HepG2 (cell line): ENCODE measurements at regions not wholly inside any gene's neighbourhood (a gene's known extent, or its start where the extent isn't known, plus 50 kb on each side); places are given as distances from the start of the nearest gene placed in this dataset.

Experiments used
- ATAC-seq: fragments of 200-7000 bp; cut with Tn5 transposase; 3 replicates; pipeline ENCODE4 v1.9.1; 2020; ENCODE audit warnings: mild to moderate bottlenecking, moderate library complexity
- BruUV-seq: library from RNA; stranded (reverse); fragments of 400-500 nt; replicated peaks from 2 replicates; lab custom pipeline; 2021; lab: Mats Ljungman, UMichigan
- CTCF ChIA-PET: fragments of 300-600 bp; formaldehyde crosslinking; extraction: SDS; loops from one replicate; lab custom pipeline; 2021; ENCODE audit warnings: low total read pairs, inconsistent platforms, low intra/inter-chr PET ratio; lab: Yijun Ruan, JAX
- POLR2A ChIA-PET: fragments of 350-600 bp; sonication (Branson Sonifier 250); formaldehyde crosslinking; loops from one replicate; lab custom pipeline; 2020; ENCODE audit warnings: antibody characterized with exemption, inconsistent platforms; lab: Yijun Ruan, JAX
- DNase-seq: peaks from one replicate; pipeline ENCODE4 v3.0.0-alpha.2; 2015; ENCODE audit warnings: low spot score
- FAIRE-seq: peaks from 3 replicates; lab custom pipeline; 2011; peaks lifted over from hg19 to GRCh38; lab: Jason Lieb, UNC
- H2AFZ ChIP-seq: one replicate; pipeline ENCODE4 v1.6.1; 2011; ENCODE audit warnings: low read length, inconsistent platforms
- H3K27ac ChIP-seq: fragments of 300-600 bp; 3 replicates; pipeline ENCODE4 v1.8.0; 2011; ENCODE audit warnings: mixed run types, mild to moderate bottlenecking, mixed read lengths, low read length, inconsistent platforms; ENCODE audit not compliant: insufficient read depth; ENCODE audit errors: extremely low read length
- H3K27me3 ChIP-seq, 2 experiments: fragments of 200-600 bp in 1 of 2; 2 replicates in 1 of 2; 3 replicates in 1 of 2; pipeline versions ENCODE4 v1.6.0 to v1.8.0; 2011; ENCODE audit warnings: low read length in 2 of 2, mild to moderate bottlenecking in 2 of 2, moderate library complexity in 2 of 2, inconsistent platforms in 1 of 2; ENCODE audit not compliant: insufficient read depth in 2 of 2, control insufficient read depth in 1 of 2
- H3K36me3 ChIP-seq, 2 experiments: fragments of 200-600 bp in 1 of 2; replicated peaks in 1 of 2; 2 replicates in 1 of 2; 3 replicates in 1 of 2; pipeline versions ENCODE4 v1.5.1 to v1.8.0; 2011; ENCODE audit warnings: low read length in 2 of 2, inconsistent platforms in 1 of 2; ENCODE audit not compliant: insufficient read depth in 2 of 2, control insufficient read depth in 1 of 2
- H3K4me1 ChIP-seq: 2 replicates; pipeline ENCODE4 v1.5.1; 2012; ENCODE audit warnings: low read length, inconsistent platforms; ENCODE audit not compliant: insufficient read depth
- H3K4me2 ChIP-seq: 2 replicates; pipeline ENCODE4 v1.6.0; 2011; ENCODE audit warnings: low read depth, low read length, inconsistent platforms
- H3K4me3 ChIP-seq, 3 experiments: fragments of 200-600 bp in 1 of 3; sonication (generic), shearing (Covaris generic) in 1 of 3; replicated peaks in 1 of 3; 2 replicates each; pipeline ENCODE4 v1.5.1; 2011 to 2016; ENCODE audit warnings: low read length in 3 of 3, inconsistent platforms in 2 of 3, low read depth in 2 of 3, mild to moderate bottlenecking in 2 of 3, control low read depth in 1 of 3, mixed read lengths in 1 of 3; ENCODE audit not compliant: insufficient read depth in 1 of 3
- H3K79me2 ChIP-seq: one replicate; pipeline ENCODE4 v1.6.1; 2011; ENCODE audit warnings: low read length, inconsistent platforms; ENCODE audit not compliant: insufficient read depth
- H3K9ac ChIP-seq: 2 replicates; pipeline ENCODE4 v1.6.0; 2011; ENCODE audit warnings: mild to moderate bottlenecking, low read depth, low read length, inconsistent platforms; ENCODE audit not compliant: insufficient read depth
- H3K9me3 ChIP-seq: 2 replicates; pipeline ENCODE4 v1.5.1; 2012; ENCODE audit warnings: mild to moderate bottlenecking, low read length
- H4K20me1 ChIP-seq: 2 replicates; pipeline ENCODE4 v1.6.0; 2011; ENCODE audit warnings: inconsistent platforms, mild to moderate bottlenecking, low read length, moderate library complexity; ENCODE audit not compliant: insufficient read depth
- BATF2 ChIP-seq: sonication (generic); formaldehyde crosslinking; IDR thresholded peaks from 2 replicates; pipeline ENCODE4 v1.8.0; 2022; ENCODE audit warnings: mild to moderate bottlenecking, missing genetic modification reagents, moderate library complexity
- BCL6 ChIP-seq: IDR thresholded peaks from 2 replicates; pipeline ENCODE4 v1.6.1; 2016; ENCODE audit warnings: missing genetic modification reagents, missing compliant biosample characterization
- BCLAF1 ChIP-seq: fragments of 450-650 bp; IDR thresholded peaks from 2 replicates; pipeline ENCODE4 v1.6.1; 2017; ENCODE audit warnings: mild to moderate bottlenecking
- DR1 ChIP-seq: sonication (generic); formaldehyde crosslinking; IDR thresholded peaks from 2 replicates; pipeline ENCODE4 v1.8.0; 2021; ENCODE audit warnings: mild to moderate bottlenecking, missing genetic modification reagents, inconsistent platforms
- FIP1L1 ChIP-seq: fragments of 200-400 bp; formaldehyde crosslinking; IDR thresholded peaks from 2 replicates; pipeline ENCODE4 v1.6.1; 2018; ENCODE audit warnings: low read depth, mild to moderate bottlenecking, low read length, moderate library complexity, borderline replicate concordance; ENCODE audit not compliant: insufficient read depth
- HNRNPUL1 ChIP-seq: fragments of 200-400 bp; formaldehyde crosslinking; IDR thresholded peaks from 2 replicates; pipeline ENCODE4 v1.6.1; 2017; ENCODE audit warnings: low read depth, mild to moderate bottlenecking, low read length, moderate library complexity
- KAT2B ChIP-seq: fragments of 150-350 bp; IDR thresholded peaks from 2 replicates; pipeline ENCODE4 v1.6.1; 2014; ENCODE audit warnings: low read depth, low read length, borderline replicate concordance
- POLR2G ChIP-seq: fragments of 200-400 bp; formaldehyde crosslinking; IDR thresholded peaks from 2 replicates; pipeline ENCODE4 v1.6.1; 2018; ENCODE audit warnings: mild to moderate bottlenecking, low read depth, low read length, moderate library complexity
- RAD21 ChIP-seq: fragments of 450-650 bp; formaldehyde crosslinking; IDR thresholded peaks from 2 replicates; pipeline ENCODE4 v1.5.0; 2020; ENCODE audit warnings: mild to moderate bottlenecking
- ZFP41 ChIP-seq: sonication (generic); formaldehyde crosslinking; IDR thresholded peaks from 2 replicates; pipeline ENCODE4 v1.4.0; 2020; ENCODE audit warnings: mild to moderate bottlenecking, missing genetic modification reagents, borderline replicate concordance
- ZNF451 ChIP-seq: sonication (generic); formaldehyde crosslinking; IDR thresholded peaks from 2 replicates; pipeline ENCODE4 v1.5.0; 2020; ENCODE audit warnings: mild to moderate bottlenecking, missing genetic modification reagents
- ZNF543 ChIP-seq: sonication (generic); formaldehyde crosslinking; IDR thresholded peaks from 2 replicates; pipeline ENCODE4 v1.4.0; 2020; ENCODE audit warnings: mild to moderate bottlenecking, missing genetic modification reagents
- ZNF567 ChIP-seq: sonication (generic); formaldehyde crosslinking; IDR thresholded peaks from 2 replicates; pipeline ENCODE4 v1.8.1; 2023; ENCODE audit warnings: mild to moderate bottlenecking, missing genetic modification reagents, borderline replicate concordance
- ZNF580 ChIP-seq: IDR thresholded peaks from 2 replicates; pipeline ENCODE4 v1.6.1; 2016; ENCODE audit warnings: low read depth, borderline replicate concordance
- ZNF720 ChIP-seq: sonication (generic); formaldehyde crosslinking; IDR thresholded peaks from 2 replicates; pipeline ENCODE4 v1.4.0; 2020; ENCODE audit warnings: missing genetic modification reagents
- ZSCAN29 ChIP-seq: sonication (generic); formaldehyde crosslinking; conservative IDR thresholded peaks from 2 replicates; pipeline ENCODE4 v1.4.0; 2020; ENCODE audit warnings: mild to moderate bottlenecking, missing genetic modification reagents
- WGBS: methylation state at CpG from one replicate; pipeline ENCODE4 v1.1.6; 2017; ENCODE audit warnings: low lambda C conversion rate; 5-methylcytosine and 5-hydroxymethylcytosine counted together
- in situ Hi-C: cut with HindIII; loops from 2 replicates; pipeline ENCODE4 v1.10.0; 2017; ENCODE audit warnings: low pct_unique_long_range_greater_than_20kb; ENCODE audit not compliant: extremely low pct_ligation_motif_present
- intact Hi-C: fragments of 100-400 bp; cut with micrococcal nuclease; formaldehyde crosslinking; loops from one replicate; pipeline ENCODE4 v1.10.0; 2022; ENCODE audit not compliant: unreplicated experiment

- CTCF ChIA-PET: no interaction called here
- no peaks in the 10 kb centered on the region for H3K36me3 ChIP-seq
Measured at GRCh38 chr13:83470133-83470797, 412.0 kb downstream of the SLITRK1 start.

GRCh38 chr13:83453723-83454122, 428.6 kb downstream of the SLITRK1 start:
- Histone ChIP-seq H3K9ac (no peak overlapping the region), H3K4me1 (no peaks in the 10 kb centered on the region), H4K20me1 (no peaks in the 10 kb centered on the region), H3K4me2 (no peak overlapping the region), H2AFZ (no peak overlapping the region), H3K36me3 (no peaks in the 10 kb centered on the region), H3K79me2 (no peaks in the 10 kb centered on the region), H3K9me3 (peaks cover 14% of the 10 kb centered on the region), H3K4me3 (no peak overlapping the region), H3K27ac (no peak overlapping the region), H3K27me3 (no peaks in the 10 kb centered on the region)
- ChIA-PET CTCF (no interaction called here), POLR2A (no interaction called here)
- intact Hi-C loops: no loop called here
- BruUV-seq: no TSS peak
- FAIRE-seq (no peak), DNase-seq (no peak), ATAC-seq (no peak)
- 52% methylated on average over 7 of the region's 11 CpGs for WGBS
- in situ Hi-C loops: no loop called here
- TF ChIP-seq HNRNPUL1 (no peak), ZSCAN29 (CRISPR knock-in tag) (no peak), ZNF451 (CRISPR knock-in tag) (no peak), ZFP41 (no peak), ZNF580 (CRISPR knock-in tag) (no peak), ZNF543 (CRISPR knock-in tag) (no peak), ZNF720 (no peak), BATF2 (CRISPR knock-in tag) (no peak), BCLAF1 (no peak), DR1 (CRISPR knock-in tag) (no peak), FIP1L1 (no peak), ZNF567 (CRISPR knock-in tag) (no peak), RAD21 (CRISPR knock-in tag) (no peak), BCL6 (CRISPR knock-in tag) (no peak)

More at GRCh38 chr13:83470133-83470797, 412.0 kb downstream of the SLITRK1 start:
- Histone ChIP-seq H2AFZ (no peak overlapping the region), H3K4me3 (no peak overlapping the region), H3K9ac (no peak overlapping the region), H3K27ac (no peak overlapping the region), H3K79me2 (no peaks in the 10 kb centered on the region), H3K4me1 (no peaks in the 10 kb centered on the region), H3K27me3 (no peaks in the 10 kb centered on the region), H3K4me2 (no peak overlapping the region), H3K9me3 (peaks cover 6% of the 10 kb centered on the region), H4K20me1 (no peaks in the 10 kb centered on the region)
- no TSS peak for BruUV-seq
- DNase-seq (no peak), ATAC-seq (no peak), FAIRE-seq (no peak)
- POLR2A ChIA-PET: no interaction called here
- intact Hi-C loops (loop anchor here (2.0 kb wide), 1 partner anchor 19 kb away; no protein-coding TSS in a partner anchor), in situ Hi-C loops (no loop called here)
- TF ChIP-seq POLR2G: no peak
- no peak for TF ChIP-seq KAT2B
- under 1% methylated on average over 4 of the region's 4 CpGs for WGBS
